Activated CD4-positive, alpha-beta T cell treated with anti-CD3 and anti-CD28 coated beads, Interleukin-2, amount 50 U/mL, for 4 hours (primary cell): ENCODE measurements at regions not wholly inside any gene's neighbourhood (a gene's known extent, or its start where the extent isn't known, plus 50 kb on each side); places are given as distances from the start of the nearest gene placed in this dataset.

Experiments
- DNase-seq, 2 experiments: peaks; one replicate each; pipeline ENCODE4 v3.0.0-alpha.2; 2020

GRCh38 chr20:63067721-63068560 is 61.2 kb upstream of the BHLHE23 start:
- no peak for DNase-seq

DNA sequence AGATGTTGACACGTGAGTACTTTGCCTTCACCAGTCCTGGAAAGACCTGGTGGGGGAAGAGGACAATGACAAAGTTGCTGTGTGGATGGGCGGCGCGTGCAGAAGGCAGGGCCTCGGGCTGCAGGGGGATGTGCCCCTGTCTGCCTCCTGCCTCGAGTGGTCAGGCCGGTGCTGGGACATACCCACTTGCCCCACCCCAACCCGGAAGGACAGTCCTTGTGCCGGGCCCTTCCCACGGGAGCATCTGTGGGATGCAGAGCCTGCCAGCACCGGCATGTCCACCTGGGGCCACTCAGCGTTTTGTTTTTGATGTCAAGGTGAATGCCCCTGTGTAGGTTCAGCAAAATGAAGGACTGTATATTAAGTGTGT is 60.5 kb upstream of the BHLHE23 start:
- DNase-seq, result no peak

- DNase-seq, result no peak
Measured at GRCh38 chr20:63066506-63067265, 59.9 kb upstream of the BHLHE23 start.

- DNase-seq, result no peak
Measured at GRCh38 chr20:63065911-63066310, 59.1 kb upstream of the BHLHE23 start.

- DNase-seq, result no peak
Measured at GRCh38 chr20:63064745-63065711, 58.3 kb upstream of the BHLHE23 start.

DNA sequence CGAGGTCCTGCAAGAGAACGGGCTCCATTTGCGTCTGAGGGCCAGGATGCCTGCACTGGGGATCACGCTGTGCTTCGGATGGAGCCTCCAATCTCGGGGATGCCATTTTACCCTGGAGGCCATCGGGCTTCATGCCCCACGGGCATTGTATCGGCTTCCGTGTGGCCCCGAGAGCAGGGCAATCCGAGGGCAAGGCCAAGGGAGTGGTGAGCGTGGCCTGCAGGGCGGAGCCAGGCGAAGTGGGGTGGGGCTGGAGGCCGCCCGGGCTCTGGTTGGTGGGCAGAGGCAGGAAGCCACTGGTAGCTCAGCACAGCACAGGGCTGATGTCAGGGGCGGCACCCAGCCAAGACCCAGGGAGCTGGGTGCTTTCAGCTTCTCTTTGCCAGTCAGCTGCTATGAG is 57.5 kb upstream of the BHLHE23 start:
- DNase-seq, result no peak

- no peak for DNase-seq
Measured at GRCh38 chr20:63062188-63063140, 55.7 kb upstream of the BHLHE23 start.

DNA sequence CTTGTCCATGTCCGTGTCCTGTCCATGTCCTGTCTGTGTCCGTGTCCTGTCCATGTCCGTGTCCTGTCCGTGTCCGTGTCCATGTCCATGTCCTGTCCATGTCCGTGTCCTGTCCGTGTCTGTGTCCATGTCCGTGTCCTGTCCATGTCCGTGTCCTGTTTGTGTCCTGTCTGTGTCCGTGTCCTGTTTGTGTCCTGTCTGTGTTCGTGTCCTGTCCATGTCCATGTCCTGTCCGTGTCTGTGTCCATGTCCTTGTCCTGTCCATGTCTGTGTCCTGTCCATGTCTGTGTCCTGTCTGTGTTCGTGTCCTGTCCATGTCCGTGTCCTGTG is 55.0 kb upstream of the BHLHE23 start:
- no peak for DNase-seq

DNA sequence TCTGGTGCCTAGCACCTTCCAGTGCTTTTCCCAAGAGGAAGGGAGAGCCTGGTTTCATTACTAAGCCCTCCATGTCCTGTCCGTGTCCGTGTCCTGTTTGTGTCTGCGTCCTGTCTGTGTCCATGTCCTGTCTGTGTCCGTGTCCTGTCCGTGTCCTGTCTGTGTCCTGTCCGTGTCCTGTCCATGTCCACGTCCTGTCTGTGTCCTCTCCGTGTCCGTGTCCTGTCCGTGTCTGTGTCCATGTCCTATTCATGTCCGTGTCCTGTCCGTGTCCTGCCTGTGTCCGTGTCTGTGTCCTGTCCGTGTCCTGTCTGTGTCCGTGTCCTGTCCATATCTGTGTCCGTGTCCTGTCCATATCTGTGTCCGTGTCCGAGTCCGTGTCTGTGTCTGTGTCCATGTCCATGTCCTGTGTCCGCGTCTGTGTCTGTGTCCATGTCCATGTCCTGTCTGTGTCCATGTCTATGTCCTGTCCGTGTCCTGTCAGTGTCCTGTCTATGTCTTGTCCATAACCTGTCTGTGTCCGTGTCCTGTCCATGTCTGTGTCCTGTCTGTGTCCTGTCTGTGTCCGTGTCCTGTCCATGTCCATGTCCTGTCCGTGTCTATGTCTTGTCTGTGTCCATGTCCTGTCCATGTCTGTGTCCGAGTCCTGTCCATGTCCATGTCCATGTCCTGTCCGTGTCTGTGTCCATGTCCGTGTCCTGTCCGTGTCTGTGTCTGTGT is 54.4 kb upstream of the BHLHE23 start:
- no peak for DNase-seq

- no peak for DNase-seq
Measured at GRCh38 chr20:63060057-63060991, 53.6 kb upstream of the BHLHE23 start.

GRCh38 chr20:63059684-63060056 is 52.9 kb upstream of the BHLHE23 start:
- no peak for DNase-seq

DNA sequence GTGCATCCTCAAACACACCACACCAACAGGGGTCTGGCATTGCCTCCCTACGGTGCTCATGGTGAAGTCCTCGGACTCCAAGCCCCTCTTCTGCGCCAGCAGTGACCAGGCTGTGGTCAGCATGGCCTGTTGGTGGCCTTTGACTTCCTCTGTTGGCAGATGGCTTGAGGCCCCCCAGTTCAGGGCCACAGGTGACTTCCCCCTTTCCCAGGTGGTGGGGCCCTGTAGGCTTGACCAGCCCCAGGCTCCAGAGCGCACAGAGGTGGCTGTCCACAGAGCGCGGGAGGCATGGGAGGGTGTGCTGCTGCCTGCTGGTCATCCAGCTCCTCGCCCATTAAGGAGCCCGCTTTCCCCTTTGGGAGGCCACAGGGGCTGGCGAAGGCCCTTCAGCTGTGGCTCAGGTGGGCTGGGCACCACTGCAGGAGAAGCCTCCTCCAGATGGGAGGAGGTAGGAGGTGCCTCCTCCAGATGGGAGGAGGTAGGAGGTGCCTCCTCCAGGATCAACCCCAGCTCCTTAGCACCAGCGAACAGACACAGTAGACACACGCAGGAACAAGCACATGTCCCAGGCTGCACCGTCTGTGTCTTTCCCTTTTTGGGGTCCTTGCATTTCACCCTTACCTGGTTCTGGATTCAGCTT is 52.1 kb upstream of the BHLHE23 start:
- no peak for DNase-seq

DNA sequence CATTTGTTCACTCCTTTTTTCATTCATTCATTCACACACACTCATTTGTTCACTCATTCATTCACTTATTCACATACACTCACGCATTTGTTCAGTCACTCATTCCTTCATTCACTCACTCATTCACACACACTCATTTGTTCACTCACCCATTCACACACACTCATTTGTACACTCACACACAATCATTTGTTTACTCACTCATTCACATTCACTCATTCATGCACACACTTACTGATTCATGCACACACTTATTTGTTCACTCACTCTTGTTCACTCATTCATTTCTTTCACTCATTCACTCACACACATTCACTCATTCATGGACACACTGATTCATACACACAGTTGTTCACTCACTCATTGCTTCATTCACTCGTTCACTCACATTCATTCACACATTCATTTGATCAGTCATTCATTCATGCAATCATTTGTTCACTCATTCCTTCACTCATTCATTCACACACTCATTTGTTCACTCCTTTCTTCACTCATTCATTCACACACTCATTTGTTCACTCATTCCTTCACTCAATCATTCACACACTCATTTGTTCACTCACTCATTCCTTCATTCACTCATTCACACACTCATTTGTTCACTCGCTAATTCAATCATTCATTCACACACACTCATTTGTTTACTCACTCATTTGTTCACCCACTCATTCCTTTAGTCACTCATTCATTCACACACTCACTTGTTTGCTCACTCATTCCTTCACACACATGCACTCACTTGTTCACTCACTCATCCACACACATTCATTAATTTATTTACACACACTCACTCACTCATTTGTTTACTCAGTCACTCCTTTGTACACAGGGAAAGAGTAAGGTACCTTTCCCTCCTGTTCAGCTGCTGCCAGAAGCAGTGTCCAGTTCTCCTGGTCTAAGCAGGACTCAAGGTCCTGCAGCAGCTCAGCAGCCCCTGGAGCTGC is 50.7 kb upstream of the BHLHE23 start:
- no peak for DNase-seq

DNA sequence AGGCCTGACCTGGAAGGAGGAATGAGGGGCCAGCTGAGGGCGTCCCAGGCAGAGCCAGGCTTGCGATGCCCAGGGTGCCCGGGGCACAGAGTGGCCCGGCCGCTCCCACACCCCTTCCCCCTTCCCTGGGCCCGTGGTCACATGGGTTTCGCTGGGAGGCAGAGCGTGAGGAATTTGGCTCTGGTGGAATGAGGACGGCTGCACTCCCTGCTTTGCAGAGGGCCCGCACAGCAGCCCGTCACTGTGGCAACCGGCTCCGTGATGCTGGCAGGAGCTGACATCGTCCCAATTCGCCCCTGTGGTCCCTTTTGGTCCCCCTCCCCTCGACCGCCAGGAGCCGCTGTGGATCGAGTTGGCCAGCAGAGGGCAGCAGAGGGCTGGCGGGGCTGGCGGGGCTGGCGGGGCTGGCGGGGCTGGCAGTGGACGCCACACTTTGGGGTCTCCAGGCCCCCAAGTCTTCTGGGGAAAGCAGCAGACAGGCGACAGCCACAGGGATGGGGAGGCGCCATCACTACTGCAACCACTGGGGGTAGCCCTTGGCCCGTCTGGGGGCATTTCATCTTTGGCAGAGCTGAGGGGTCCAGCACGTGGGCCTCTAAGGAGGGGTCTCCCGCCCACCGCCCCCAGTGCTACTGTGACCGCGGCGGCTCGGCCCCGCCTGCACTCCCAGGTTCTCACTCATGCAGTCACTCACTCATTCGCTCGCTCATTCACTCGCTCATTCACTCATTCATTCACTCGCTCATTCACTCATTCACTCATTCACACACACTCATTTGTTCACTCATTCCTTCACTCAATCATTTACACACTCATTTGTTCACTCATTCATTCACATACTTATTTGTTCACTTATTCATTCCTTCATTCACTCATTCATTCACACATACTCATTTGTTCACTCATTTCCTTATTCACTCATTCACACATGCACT is 49.7 kb upstream of the BHLHE23 start:
- peak; percentile 30 to 32 for DNase-seq
